ENCODE measurements at regions not wholly inside any gene's neighbourhood (a gene's known extent, or its start where the extent isn't known, plus 50 kb on each side); places are given as distances from the start of the nearest gene placed in this dataset.

GRCh38 chr7:115146148-115146547 is 224.3 kb downstream of the MDFIC start:
- TF ChIP-seq, protein P1, sequence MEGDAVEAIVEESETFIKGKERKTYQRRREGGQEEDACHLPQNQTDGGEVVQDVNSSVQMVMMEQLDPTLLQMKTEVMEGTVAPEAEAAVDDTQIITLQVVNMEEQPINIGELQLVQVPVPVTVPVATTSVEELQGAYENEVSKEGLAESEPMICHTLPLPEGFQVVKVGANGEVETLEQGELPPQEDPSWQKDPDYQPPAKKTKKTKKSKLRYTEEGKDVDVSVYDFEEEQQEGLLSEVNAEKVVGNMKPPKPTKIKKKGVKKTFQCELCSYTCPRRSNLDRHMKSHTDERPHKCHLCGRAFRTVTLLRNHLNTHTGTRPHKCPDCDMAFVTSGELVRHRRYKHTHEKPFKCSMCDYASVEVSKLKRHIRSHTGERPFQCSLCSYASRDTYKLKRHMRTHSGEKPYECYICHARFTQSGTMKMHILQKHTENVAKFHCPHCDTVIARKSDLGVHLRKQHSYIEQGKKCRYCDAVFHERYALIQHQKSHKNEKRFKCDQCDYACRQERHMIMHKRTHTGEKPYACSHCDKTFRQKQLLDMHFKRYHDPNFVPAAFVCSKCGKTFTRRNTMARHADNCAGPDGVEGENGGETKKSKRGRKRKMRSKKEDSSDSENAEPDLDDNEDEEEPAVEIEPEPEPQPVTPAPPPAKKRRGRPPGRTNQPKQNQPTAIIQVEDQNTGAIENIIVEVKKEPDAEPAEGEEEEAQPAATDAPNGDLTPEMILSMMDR (IDR thresholded peaks at IDR 0.05; ENCODE audit: insufficient read depth, low read length): no peak
- TF ChIP-seq POLR2AphosphoS5 (IDR thresholded peaks at IDR 0.05; ENCODE audit: low read depth) (no peak), GABPA (IDR thresholded peaks at IDR 0.05; ENCODE audit: low read depth) (no peak)
- TF ChIP-seq, protein P2, sequence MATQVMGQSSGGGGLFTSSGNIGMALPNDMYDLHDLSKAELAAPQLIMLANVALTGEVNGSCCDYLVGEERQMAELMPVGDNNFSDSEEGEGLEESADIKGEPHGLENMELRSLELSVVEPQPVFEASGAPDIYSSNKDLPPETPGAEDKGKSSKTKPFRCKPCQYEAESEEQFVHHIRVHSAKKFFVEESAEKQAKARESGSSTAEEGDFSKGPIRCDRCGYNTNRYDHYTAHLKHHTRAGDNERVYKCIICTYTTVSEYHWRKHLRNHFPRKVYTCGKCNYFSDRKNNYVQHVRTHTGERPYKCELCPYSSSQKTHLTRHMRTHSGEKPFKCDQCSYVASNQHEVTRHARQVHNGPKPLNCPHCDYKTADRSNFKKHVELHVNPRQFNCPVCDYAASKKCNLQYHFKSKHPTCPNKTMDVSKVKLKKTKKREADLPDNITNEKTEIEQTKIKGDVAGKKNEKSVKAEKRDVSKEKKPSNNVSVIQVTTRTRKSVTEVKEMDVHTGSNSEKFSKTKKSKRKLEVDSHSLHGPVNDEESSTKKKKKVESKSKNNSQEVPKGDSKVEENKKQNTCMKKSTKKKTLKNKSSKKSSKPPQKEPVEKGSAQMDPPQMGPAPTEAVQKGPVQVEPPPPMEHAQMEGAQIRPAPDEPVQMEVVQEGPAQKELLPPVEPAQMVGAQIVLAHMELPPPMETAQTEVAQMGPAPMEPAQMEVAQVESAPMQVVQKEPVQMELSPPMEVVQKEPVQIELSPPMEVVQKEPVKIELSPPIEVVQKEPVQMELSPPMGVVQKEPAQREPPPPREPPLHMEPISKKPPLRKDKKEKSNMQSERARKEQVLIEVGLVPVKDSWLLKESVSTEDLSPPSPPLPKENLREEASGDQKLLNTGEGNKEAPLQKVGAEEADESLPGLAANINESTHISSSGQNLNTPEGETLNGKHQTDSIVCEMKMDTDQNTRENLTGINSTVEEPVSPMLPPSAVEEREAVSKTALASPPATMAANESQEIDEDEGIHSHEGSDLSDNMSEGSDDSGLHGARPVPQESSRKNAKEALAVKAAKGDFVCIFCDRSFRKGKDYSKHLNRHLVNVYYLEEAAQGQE (IDR thresholded peaks at IDR 0.05; ENCODE audit: insufficient replicate concordance, low read depth): no peak

All from HL-60 (cell line).